22Rv1 (cell line): ENCODE measurements at regions not wholly inside any gene's neighbourhood (a gene's known extent, or its start where the extent isn't known, plus 50 kb on each side); places are given as distances from the start of the nearest gene placed in this dataset.

ENCODE experiments used
- CTCF ChIP-seq: fragments of 450-650 bp; IDR thresholded peaks from 2 replicates; pipeline ENCODE4 v1.5.1; 2017; ENCODE audit warnings: mild to moderate bottlenecking
- ZFX ChIP-seq: fragments of 450-650 bp; IDR thresholded peaks from 2 replicates; pipeline ENCODE4 v1.6.1; 2017; ENCODE audit warnings: antibody characterized with exemption, borderline replicate concordance

DNA sequence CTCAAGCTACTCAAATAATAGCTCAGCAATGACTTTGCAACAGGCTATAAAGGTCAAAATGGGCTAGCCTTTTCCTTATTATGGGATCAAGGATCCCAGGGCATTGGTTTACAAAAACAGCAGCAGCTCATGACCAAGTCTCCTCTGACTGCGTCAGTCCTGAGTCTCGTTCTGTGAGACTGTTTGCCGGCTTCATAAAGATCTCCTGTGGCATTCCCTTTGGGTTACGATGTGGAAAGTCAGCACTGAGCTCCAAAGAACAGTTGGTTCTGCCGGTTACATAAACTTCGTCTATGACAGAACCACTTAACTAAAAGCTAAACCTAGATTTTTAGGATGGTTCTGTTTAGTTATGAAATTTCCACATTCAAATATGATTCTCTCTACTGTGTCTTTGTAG lies 674.9 kb downstream of the ZEB2 start:
- TF ChIP-seq CTCF (no peak), ZFX (no peak)
